Spleen (tissue), 11 donors: ENCODE measurements at regions not wholly inside any gene's neighbourhood (a gene's known extent, or its start where the extent isn't known, plus 50 kb on each side); places are given as distances from the start of the nearest gene placed in this dataset.

Experiments
- DNase-seq: peaks from one replicate; pipeline ENCODE4 v3.0.0-alpha.2; 2020
- H3K27ac ChIP-seq, 8 donors: fragments of 200-600 bp; sonication (generic) in 7 of 8; 1 replicate in 4 of 8; 2 replicates in 4 of 8; pipeline versions ENCODE4 v1.5.0 to v1.8.0; 2016 to 2021; ENCODE audit warnings: inconsistent platforms in 4 of 8, mild to moderate bottlenecking in 4 of 8, moderate library complexity in 1 of 8
- H3K27me3 ChIP-seq, 7 donors: fragments of 200-600 bp; sonication (generic) in 6 of 7; replicated peaks in 1 of 7; 1 replicate in 4 of 7; 2 replicates in 3 of 7; pipeline versions ENCODE4 v1.5.0 to v1.8.0; 2016 to 2021; ENCODE audit warnings: inconsistent platforms in 3 of 7, mild to moderate bottlenecking in 1 of 7
- H3K36me3 ChIP-seq, 6 donors: fragments of 200-600 bp; sonication (generic) in 5 of 6; 1 replicate in 4 of 6; 2 replicates in 2 of 6; pipeline versions ENCODE4 v1.5.0 to v1.8.0; 2016 to 2021; ENCODE audit warnings: inconsistent platforms in 2 of 6
- H3K4me1 ChIP-seq, 6 donors: fragments of 200-600 bp; sonication (generic) in 5 of 6; 1 replicate in 3 of 6; 2 replicates in 3 of 6; pipeline versions ENCODE4 v1.5.0 to v1.8.0; 2016 to 2021; ENCODE audit warnings: inconsistent platforms in 3 of 6
- H3K4me3 ChIP-seq, 8 donors: fragments of 200-600 bp; sonication (generic) in 7 of 8; 1 replicate in 4 of 8; 2 replicates in 4 of 8; pipeline versions ENCODE4 v1.5.0 to v1.8.0; 2016 to 2021; ENCODE audit warnings: inconsistent platforms in 4 of 8, mild to moderate bottlenecking in 4 of 8, moderate library complexity in 2 of 8
- H3K9me3 ChIP-seq, 8 donors: fragments of 200-600 bp; sonication (generic) in 7 of 8; 1 replicate in 4 of 8; 2 replicates in 4 of 8; pipeline versions ENCODE4 v1.5.0 to v1.8.0; 2016 to 2021; ENCODE audit warnings: inconsistent platforms in 4 of 8
- CTCF ChIP-seq, 11 experiments: fragments of 200-600 bp in 7 of 11; fragments of 450-650 bp in 4 of 11; sonication (generic) in 4 of 11; IDR thresholded peaks in 8 of 11; conservative IDR thresholded peaks in 3 of 11; 1 replicate in 7 of 11; 2 replicates in 4 of 11; pipeline versions ENCODE4 v1.4.0 to v1.8.0; 2016 to 2021; ENCODE audit warnings: antibody characterized with exemption in 11 of 11, inconsistent platforms in 4 of 11, mild to moderate bottlenecking in 1 of 11
- POLR2A ChIP-seq, 3 donors: fragments of 450-650 bp; IDR thresholded peaks; one replicate each; pipeline ENCODE4 v1.5.1; 2017; ENCODE audit warnings: antibody characterized with exemption in 3 of 3, mild to moderate bottlenecking in 1 of 3
- POLR2AphosphoS5 ChIP-seq, 3 donors: sonication (generic); formaldehyde crosslinking; IDR thresholded peaks; one replicate each; pipeline ENCODE4 v1.5.1; 2017; ENCODE audit warnings: antibody characterized with exemption in 3 of 3
- WGBS, 5 donors: extraction: QIAGEN DNeasy Blood & Tissue Kit in 3 of 5; methylation state at CpG; one replicate each; pipeline versions ENCODE4 v1.1.5 to v1.1.7; 2013 to 2018; 5-methylcytosine and 5-hydroxymethylcytosine counted together
- intact Hi-C: fragments of 100-400 bp; cut with DNase I; formaldehyde crosslinking; loops from one replicate; pipeline ENCODE4 v1.15.0; 2023; ENCODE audit warnings: low total_unique reads
- donor health status: healthy with polysubstance abuse.
- donor health status: DM: no; HTN: no; CAD: no; lungs with moderate emphysema.
- donor health status: DM: no; HTN: no; CAD: no.
- donor health status: Bipolar disorder and iron deficiency.
- donor health status: healthy.
- donor health status: DM: no; HTN: no; CAD: no.
- donor health status: DM: yes; HTN: yes; CAD: no.

- Histone ChIP-seq H3K4me3 (no peak overlapping the region), H3K27me3 (peaks cover 0 to 16% (median 0%) of the 10 kb centered on the region in 7 donors), H3K9me3 (no peaks in the 10 kb centered on the region), H3K4me1 (no peaks in the 10 kb centered on the region), H3K27ac (no peak overlapping the region), H3K36me3 (no peaks in the 10 kb centered on the region)
- 25 to 40% (median 35%) methylated on average over 6 to 8 of the region's 8 CpGs for whole genome bisulfite sequencing, 5 donors
- DNase-seq, result no peak
- TF ChIP-seq POLR2AphosphoS5 (IDR thresholded peaks at IDR 0.05) (no peak), POLR2A (IDR thresholded peaks at IDR 0.05) (no peak), CTCF (IDR thresholded peaks at IDR 0.05 in 8 of 11, conservative IDR thresholded peaks at IDR 0.05 in 3 of 11) (no peak)
- intact Hi-C loops, result no loop called here
These were observed 440.8 kb downstream of the NPHP4 start for GRCh38 chr1:5551274-5551975.

GRCh38 chr1:5548266-5548665 lies 444.0 kb downstream of the NPHP4 start:
- H3K4me1 ChIP-seq, result no peaks in the 10 kb centered on the region
- DNase-seq, result no peak
- no peak overlapping the region for H3K4me3 ChIP-seq
- no peak overlapping the region for H3K27ac ChIP-seq
- peaks cover 0 to 7% (median 0%) of the 10 kb centered on the region in 8 donors for H3K9me3 ChIP-seq
- H3K27me3 ChIP-seq, result peaks cover 0 to 30% (median 0%) of the 10 kb centered on the region in 7 donors
- intact Hi-C loops, result no loop called here
- TF ChIP-seq CTCF (IDR thresholded peaks at IDR 0.05 in 8 of 11, conservative IDR thresholded peaks at IDR 0.05 in 3 of 11), result no peak
- no peak for TF ChIP-seq POLR2A (IDR thresholded peaks at IDR 0.05)
- no peaks in the 10 kb centered on the region for H3K36me3 ChIP-seq

- no peak overlapping the region for H3K4me3 ChIP-seq
- peaks cover 0 to 46% (median 4%) of the 10 kb centered on the region in 7 donors for H3K27me3 ChIP-seq
- no peak overlapping the region for H3K27ac ChIP-seq
- H3K9me3 ChIP-seq, result peaks cover 0 to 7% (median 0%) of the 10 kb centered on the region in 8 donors
- DNase-seq, result no peak
- TF ChIP-seq POLR2AphosphoS5 (IDR thresholded peaks at IDR 0.05) (no peak), CTCF (IDR thresholded peaks at IDR 0.05 in 8 of 11, conservative IDR thresholded peaks at IDR 0.05 in 3 of 11) (no peak), POLR2A (IDR thresholded peaks at IDR 0.05) (no peak)
- 68 to 79% (median 73%) methylated on average over 5 of the region's 5 CpGs for WGBS, 5 donors
- H3K36me3 ChIP-seq, result no peaks in the 10 kb centered on the region
- intact Hi-C loops, result no loop called here
- H3K4me1 ChIP-seq, result no peaks in the 10 kb centered on the region
These were observed 449.0 kb downstream of the NPHP4 start for GRCh38 chr1:5543235-5543634.

- intact Hi-C loops, result no loop called here
- peaks cover 0 to 19% (median 0%) of the 10 kb centered on the region in 7 donors for H3K27me3 ChIP-seq
- DNase-seq, result no peak
- H3K9me3 ChIP-seq, result peaks cover 0 to 20% (median 14%) of the 10 kb centered on the region in 8 donors
- no peak overlapping the region for H3K4me3 ChIP-seq
- TF ChIP-seq POLR2AphosphoS5 (IDR thresholded peaks at IDR 0.05) (no peak), CTCF (IDR thresholded peaks at IDR 0.05 in 8 of 11, conservative IDR thresholded peaks at IDR 0.05 in 3 of 11) (no peak), POLR2A (IDR thresholded peaks at IDR 0.05) (no peak)
- H3K27ac ChIP-seq, result no peak overlapping the region
- WGBS, 5 donors, result 81 to 95% (median 90%) methylated on average over 3 of the region's 3 CpGs
- no peaks in the 10 kb centered on the region for H3K36me3 ChIP-seq
- no peaks in the 10 kb centered on the region for H3K4me1 ChIP-seq
These were observed 459.4 kb downstream of the NPHP4 start for GRCh38 chr1:5532811-5533210.
